ENCODE measurements at regions not wholly inside any gene's neighbourhood (a gene's known extent, or its start where the extent isn't known, plus 50 kb on each side); places are given as distances from the start of the nearest gene placed in this dataset.

GRCh38 chr14:37695866-37696265, 100.4 kb downstream of the TTC6 start:
- no peaks in the 10 kb centered on the region; the same call in 1 of the 2 replicates for H3K9me3 ChIP-seq (ENCODE audit: insufficient read depth, low read depth, low read length)

GRCh38 chr14:37697489-37698121, 102.2 kb downstream of the TTC6 start:
- H3K9me2 ChIP-seq (replicated peaks; ENCODE audit: low read depth, low read length), result no peaks in the 10 kb centered on the region
- H3K36me3 ChIP-seq (ENCODE audit: insufficient read depth, low read length), result no peaks in the 10 kb centered on the region
- no peak overlapping the region for H3K9ac ChIP-seq (ENCODE audit: low read depth, low read length, poor library complexity, severe bottlenecking)
- H3F3A ChIP-seq (ENCODE audit: low read depth), result no peaks in the 10 kb centered on the region
- no peak overlapping the region for H2AFZ ChIP-seq (ENCODE audit: low read length)
- H3K4me3 ChIP-seq (ENCODE audit: low read length, poor library complexity, severe bottlenecking), result no peak overlapping the region
- no peaks in the 10 kb centered on the region for H3K4me1 ChIP-seq (ENCODE audit: insufficient read depth, low read length, poor library complexity, severe bottlenecking)
- H3K9me3 ChIP-seq (ENCODE audit: insufficient read depth, low read depth, low read length), result no peaks in the 10 kb centered on the region; the same call in 1 of the 2 replicates
- H3K27me3 ChIP-seq (ENCODE audit: insufficient read depth, low read length, poor library complexity, severe bottlenecking), result no peaks in the 10 kb centered on the region
- H4K20me1 ChIP-seq (ENCODE audit: insufficient read depth, low read length, poor library complexity, severe bottlenecking), result no peaks in the 10 kb centered on the region
- no peak for TF ChIP-seq EZH2phosphoT487 (IDR thresholded peaks at IDR 0.05; ENCODE audit: borderline replicate concordance)
- no peaks in the 10 kb centered on the region for H3K79me2 ChIP-seq (ENCODE audit: insufficient read depth, low read length)
- H3K4me2 ChIP-seq (ENCODE audit: low read depth, low read length, poor library complexity, severe bottlenecking), result no peak overlapping the region

More at GRCh38 chr14:37695866-37696265, 100.4 kb downstream of the TTC6 start:
- Histone ChIP-seq H3K36me3 (ENCODE audit: insufficient read depth, low read length) (no peaks in the 10 kb centered on the region), H3K4me1 (ENCODE audit: insufficient read depth, low read length, poor library complexity, severe bottlenecking) (no peaks in the 10 kb centered on the region), H3K9ac (ENCODE audit: low read depth, low read length, poor library complexity, severe bottlenecking) (no peak overlapping the region), H3K4me3 (ENCODE audit: low read length, poor library complexity, severe bottlenecking) (no peak overlapping the region), H3K27me3 (ENCODE audit: insufficient read depth, low read length, poor library complexity, severe bottlenecking) (no peaks in the 10 kb centered on the region), H4K20me1 (ENCODE audit: insufficient read depth, low read length, poor library complexity, severe bottlenecking) (no peaks in the 10 kb centered on the region), H3K9me2 (replicated peaks; ENCODE audit: low read depth, low read length) (no peaks in the 10 kb centered on the region), H3K79me2 (ENCODE audit: insufficient read depth, low read length) (no peaks in the 10 kb centered on the region), H3F3A (ENCODE audit: low read depth) (no peaks in the 10 kb centered on the region), H3K4me2 (ENCODE audit: low read depth, low read length, poor library complexity, severe bottlenecking) (no peak overlapping the region), H2AFZ (ENCODE audit: low read length) (no peak overlapping the region)
- TF ChIP-seq EZH2phosphoT487 (IDR thresholded peaks at IDR 0.05; ENCODE audit: borderline replicate concordance) (no peak), CTCF (conservative IDR thresholded peaks at IDR 0.05; ENCODE audit: low read length) (no peak)

GRCh38 chr14:37698840-37699777, 103.7 kb downstream of the TTC6 start:
- Histone ChIP-seq H3K4me2 (ENCODE audit: low read depth, low read length, poor library complexity, severe bottlenecking) (no peak overlapping the region), H3F3A (ENCODE audit: low read depth) (no peaks in the 10 kb centered on the region), H3K9me2 (replicated peaks; ENCODE audit: low read depth, low read length) (no peaks in the 10 kb centered on the region), H3K9me3 (ENCODE audit: insufficient read depth, low read depth, low read length) (no peaks in the 10 kb centered on the region; the same call in 1 of the 2 replicates), H3K4me3 (ENCODE audit: low read length, poor library complexity, severe bottlenecking) (no peak overlapping the region), H2AFZ (ENCODE audit: low read length) (no peak overlapping the region), H3K79me2 (ENCODE audit: insufficient read depth, low read length) (no peaks in the 10 kb centered on the region), H3K4me1 (ENCODE audit: insufficient read depth, low read length, poor library complexity, severe bottlenecking) (no peaks in the 10 kb centered on the region), H3K9ac (ENCODE audit: low read depth, low read length, poor library complexity, severe bottlenecking) (no peak overlapping the region), H3K27me3 (ENCODE audit: insufficient read depth, low read length, poor library complexity, severe bottlenecking) (no peaks in the 10 kb centered on the region), H4K20me1 (ENCODE audit: insufficient read depth, low read length, poor library complexity, severe bottlenecking) (no peaks in the 10 kb centered on the region), H3K36me3 (ENCODE audit: insufficient read depth, low read length) (no peaks in the 10 kb centered on the region)
- TF ChIP-seq EZH2phosphoT487 (IDR thresholded peaks at IDR 0.05; ENCODE audit: borderline replicate concordance) (no peak), CTCF (conservative IDR thresholded peaks at IDR 0.05; ENCODE audit: low read length) (no peak)

Measured in Loucy (cell line).